Inferior parietal cortex (tissue), 1 donor: ENCODE measurements at regions not wholly inside any gene's neighbourhood (a gene's known extent, or its start where the extent isn't known, plus 50 kb on each side); places are given as distances from the start of the nearest gene placed in this dataset.

ENCODE experiments used
- DNase-seq: peaks from one replicate; pipeline ENCODE4 v3.0.0-alpha.2; 2016; ENCODE audit errors: extremely low spot score

DNA sequence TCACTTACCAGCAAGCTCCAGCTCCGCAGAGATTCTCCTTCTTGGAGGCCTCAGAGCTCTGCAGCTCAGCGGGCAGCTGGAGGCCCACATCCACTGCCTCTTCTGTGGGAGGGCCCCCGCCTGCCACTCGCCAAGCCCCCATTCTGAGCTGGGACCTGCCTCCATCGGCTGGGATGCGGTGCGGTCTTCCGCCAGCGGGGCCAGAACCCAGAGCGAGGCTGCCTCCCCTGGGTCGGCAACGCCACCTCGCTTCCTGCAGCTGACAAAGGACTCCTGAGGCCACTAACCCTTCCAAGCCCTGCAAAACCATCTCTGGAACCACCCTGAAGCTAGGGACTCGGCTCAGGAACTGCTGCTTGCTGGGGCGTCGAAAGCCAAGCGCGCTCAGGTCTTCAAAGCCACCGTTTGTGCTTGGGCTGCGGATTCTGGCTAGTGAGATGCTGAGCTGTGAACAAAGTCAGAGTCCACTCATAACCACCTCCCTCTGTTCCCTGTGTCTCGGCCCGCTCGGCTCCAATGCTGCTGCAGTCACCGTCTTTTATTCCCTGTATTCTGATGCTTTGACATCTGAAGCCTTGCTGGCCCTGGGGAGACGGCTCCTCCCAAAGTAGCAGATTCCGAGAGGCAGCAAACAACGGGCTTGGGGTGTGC, 174.3 kb downstream of the ENGASE start:
- no peak for DNase-seq

DNA sequence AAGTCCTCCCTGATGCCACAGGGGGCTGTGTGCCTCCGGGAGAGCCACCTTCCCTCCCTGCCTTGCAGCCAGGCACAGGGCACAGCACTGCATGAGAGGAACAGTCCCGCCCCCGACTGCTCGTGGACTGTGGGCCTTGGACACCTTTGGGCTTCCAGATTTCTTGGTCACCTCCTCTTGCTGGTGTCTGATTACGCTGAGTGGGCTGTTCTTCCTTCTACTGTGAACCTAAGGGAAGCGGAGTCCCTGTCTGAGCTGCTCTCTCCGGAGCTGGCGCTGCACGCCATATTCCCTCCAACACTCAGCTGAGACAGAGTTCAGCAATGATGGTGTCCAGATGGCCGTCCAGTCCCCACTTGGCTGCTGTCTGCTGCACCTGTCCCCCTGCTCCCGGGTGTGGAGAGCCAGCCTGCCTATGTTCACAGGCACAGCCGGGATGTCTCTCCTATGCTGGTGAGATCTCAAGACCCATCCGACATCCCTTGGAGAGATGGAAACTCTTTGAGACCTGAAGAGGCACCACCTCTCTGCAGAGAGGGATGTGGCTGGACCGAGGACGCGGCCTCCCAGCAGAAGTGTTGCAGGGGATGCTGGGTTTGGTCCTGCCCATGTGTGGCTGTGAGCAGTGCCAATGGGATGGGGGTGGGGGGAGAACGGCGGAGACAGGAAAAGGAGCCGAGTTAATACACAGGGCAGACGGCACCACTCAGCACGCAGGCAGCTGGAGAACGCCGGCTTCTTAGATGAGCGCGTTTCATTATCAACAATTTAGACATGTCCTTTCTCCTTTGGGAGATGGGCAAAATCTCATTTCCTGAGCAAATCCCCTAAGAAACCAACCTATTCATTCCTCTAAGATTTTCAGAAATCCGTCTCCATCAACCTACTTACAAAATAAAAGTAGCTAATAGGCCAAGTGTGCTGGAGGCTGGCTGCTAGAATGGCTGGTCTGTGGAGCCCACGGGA, 171.9 kb downstream of the ENGASE start:
- DNase-seq = no peak

DNA sequence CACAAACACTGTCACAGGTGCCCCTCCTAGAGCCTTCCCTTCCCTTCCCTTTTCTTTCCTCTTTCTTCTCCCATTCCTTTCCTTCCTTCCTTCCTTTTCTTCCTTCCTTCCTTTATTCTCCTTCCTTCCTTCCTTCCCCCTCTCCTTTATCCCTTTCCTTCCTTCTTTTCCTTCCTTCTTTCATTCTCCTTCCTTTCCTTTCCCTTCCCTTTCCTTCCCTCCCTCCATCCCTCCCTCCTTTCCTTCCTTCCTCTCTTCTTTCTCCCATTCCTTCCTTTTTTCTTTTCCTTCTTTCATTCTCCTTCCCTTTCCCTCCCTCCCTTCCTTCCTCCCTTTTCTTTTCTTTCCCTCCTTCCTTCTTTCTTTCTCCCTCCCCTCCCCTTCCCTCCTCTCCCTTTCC, 170.0 kb downstream of the ENGASE start:
- DNase-seq = no peak

DNA sequence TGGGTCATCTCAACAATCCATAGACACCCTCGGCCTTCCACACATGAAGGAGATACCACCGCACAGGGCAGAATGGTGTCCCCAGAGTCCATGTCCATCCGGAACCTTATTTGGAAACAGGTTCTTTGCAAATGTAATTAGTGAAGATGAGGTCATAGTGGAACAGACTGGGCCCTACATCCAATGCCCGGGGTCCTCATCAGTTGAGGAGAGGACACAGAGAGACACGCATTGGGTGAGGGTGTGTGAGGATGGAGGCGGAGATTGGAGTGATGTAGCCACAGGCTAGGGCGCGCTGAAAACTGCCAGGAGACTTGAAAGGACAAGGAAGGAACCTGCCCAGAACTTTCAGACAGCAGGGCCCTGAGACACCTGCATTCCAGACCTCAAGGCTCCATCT, 169.4 kb downstream of the ENGASE start:
- DNase-seq = no peak

DNA sequence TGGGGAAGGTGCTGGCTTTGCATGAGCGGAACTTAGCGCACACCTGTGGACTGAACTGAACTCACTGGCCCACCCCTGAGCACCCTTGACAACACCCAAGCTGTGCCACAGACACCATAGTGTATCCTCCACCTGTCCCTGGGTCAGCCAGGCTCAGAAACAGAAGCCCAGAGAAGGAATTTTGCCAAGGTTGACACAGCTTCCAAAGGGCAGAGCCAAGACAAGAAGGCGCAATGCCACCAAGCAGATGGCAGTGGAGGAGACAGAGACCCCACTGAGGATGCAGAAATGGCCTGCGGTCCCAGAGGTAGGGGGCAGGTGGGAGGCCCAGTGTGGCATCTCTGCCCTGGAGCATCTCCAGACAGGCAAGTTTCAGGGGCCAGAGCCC, 169.0 kb downstream of the ENGASE start:
- DNase-seq = no peak

DNA sequence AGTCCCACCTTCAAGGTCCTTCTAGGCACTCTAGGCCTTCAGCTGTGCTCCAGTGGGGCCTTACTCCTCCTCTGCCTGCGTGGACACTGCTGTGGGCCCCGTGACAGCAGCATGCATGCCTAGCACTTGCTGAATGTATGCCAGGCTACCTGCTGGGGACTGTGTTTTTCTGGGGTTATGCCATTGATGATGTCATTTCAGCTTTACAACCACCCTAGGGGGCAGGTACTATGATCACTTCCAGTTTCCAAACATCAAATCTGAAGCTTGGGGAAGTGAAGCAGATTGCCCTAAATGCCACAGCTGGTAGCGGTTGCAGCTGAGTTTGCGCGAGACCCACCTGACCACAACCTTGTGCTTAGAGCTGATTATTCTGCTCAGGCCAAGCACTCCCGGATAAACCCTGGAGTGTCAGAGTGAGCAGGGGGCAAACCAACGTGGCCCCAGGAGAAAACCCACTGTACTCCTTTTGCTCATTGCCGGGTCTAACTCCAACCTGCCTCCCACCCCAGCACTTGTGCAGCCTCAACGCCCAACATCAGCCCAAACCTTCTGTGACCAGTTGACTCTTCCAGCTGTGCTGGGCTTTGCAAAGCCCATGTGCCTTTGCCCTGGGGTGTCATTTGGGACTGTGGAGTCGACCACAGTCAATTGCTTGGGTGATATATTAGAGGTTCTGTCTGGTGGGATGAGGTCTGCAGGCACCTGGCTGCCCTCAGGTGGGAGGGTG, 168.4 kb downstream of the ENGASE start:
- no peak for DNase-seq

DNA sequence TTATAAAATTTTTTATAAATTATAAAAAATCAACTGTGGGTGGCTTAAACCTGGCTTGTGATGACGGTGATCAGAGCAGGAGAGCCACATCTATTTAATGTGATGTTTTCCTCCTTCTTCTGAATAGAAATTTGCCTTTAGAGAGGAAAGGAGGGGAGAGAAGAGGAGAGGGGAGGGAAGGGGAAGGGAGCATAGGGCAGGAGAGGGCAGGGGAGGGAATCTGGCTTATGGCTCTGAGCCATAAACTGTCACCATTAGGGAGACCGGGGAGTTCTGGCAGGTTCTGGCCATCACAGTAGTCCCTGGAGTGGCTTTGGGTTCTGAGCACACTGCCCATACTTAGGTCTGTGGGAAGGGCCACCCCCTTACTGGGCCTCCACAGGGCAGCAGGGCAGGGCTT, 167.8 kb downstream of the ENGASE start:
- no peak for DNase-seq

DNA sequence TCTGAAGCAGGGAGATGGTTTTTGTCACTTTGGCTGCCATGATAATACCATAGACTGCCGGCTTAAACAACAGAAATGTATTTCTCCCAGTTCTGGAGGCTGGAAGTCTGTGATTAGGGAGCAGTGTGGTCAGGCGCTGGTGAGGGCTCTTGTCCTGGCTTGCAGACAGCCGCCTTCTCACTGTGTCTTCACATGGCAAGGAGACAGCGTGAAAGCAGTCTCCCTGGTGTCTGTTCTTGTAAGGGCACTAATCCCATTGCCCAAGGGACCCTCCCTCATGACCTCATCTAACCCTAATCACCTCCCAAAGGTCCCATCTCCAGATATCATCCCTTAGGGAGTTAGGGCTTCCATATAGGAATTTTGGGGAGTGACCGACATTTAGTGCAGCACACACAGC, 167.0 kb downstream of the ENGASE start:
- DNase-seq = no peak

DNA sequence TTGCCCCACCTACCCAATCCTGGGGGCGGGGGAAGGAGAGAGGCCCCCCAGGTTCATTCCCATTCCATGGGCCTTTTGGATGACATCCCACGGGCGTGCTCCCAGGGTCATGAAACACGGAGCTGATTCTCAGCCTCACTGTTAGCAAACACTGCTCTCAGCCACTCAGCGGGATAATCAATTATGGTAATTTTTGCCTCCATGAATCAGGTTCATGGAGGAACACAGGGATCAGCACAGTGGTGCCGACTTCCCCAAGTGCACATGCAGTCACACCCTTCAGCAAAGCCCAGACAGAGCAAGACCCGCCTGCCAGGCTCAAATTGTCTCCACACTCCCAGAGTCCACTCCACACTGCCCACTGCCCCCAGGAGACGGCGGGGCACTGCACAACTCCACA, 164.6 kb downstream of the ENGASE start:
- DNase-seq = no peak

DNA sequence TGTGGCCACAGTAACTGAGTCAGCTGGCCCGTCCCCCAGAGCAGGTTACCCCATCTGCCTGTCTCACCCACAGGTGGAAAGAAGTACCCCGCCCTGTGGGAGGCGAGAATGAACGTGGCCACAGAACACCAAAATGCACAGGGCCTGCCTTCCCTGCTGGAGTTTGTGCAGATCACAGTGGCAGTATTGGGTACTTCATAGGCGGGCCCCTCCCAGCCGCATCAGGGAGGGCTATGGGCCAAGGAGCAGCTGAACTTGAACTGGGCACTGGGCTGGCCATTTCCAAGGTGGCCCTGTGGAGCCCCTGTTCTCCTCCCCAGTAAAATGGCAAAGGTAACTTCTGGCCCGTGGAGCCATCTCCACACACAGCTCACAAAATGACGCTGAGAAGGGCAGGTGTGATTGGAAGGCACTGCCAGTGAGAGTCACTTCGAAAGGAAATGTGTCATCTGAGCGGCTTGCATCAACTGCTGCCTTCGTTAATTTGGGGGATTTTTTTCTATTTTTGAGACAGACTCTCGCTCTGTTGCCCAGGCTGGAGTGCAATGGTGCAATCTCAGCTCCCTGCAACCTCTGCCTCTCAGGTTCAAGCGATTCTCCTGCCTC, 162.9 kb downstream of the ENGASE start:
- no peak for DNase-seq

DNA sequence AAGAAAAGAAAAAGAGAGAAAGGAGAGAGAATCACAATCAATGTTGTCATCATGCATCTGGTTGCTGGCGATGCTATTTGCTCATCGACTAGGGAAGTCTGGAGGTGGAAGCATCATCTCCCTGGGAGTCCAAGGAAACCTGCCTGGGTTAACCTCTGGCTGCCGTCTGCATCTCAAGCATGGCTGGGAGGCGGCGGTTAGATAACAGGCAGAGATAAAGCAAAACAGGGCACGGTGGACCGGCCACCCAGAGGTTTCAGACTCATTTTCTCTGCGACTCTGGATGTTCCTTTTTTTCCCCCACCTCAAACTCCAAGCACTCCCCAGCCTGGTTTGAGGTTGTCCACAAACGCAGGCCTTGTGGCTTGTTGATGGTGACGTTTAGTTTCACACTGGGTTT, 161.2 kb downstream of the ENGASE start:
- DNase-seq = no peak

DNA sequence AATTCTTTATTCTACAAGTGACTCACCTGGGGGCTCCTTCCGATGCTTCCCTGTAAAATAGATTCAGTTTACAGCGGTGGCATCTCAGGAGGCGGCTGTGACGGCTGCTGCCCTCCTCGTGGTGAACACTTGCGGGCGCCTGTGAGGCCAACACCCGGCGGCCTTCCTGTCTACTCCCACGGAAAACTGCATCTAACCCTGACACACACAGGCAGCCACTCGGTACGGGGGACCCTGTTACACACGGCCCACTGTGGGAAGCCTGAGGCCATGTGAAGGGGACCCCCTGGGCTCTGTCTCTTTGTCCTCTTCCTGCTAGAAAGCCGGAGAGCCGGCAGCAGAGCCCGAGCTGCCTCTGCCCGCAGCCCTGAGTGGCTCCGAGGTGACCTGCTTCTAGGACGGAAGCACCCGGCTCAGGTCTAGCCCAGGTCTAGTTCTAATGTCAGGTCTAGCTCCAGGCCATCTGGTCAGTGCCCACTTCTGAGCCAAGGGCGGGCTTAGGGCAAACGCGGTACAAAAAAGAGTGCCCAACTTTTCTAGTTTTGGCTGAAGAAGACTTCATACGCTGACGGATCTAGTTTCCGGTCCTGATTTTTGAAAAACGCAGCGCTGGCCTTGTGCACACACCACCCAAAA, 159.4 kb downstream of the ENGASE start:
- no peak for DNase-seq

DNA sequence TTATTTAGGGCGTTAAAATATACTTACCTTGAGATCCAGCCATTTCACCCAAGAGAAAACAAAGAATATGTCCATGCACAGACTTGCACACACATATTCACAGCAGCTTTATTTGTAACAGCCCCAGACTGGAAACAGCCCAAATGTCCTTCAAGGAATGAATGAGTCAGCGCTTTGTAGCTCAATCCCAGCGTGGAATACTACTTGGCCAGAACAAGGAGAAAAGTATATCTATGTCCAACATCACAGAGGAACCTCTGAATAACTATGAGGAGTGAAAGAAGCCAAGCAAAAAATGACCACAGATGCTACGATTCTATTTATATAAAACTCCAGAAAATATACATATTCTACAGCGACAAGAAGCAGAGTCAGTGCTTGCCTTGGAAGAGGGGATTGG, 158.3 kb downstream of the ENGASE start:
- DNase-seq = no peak

DNA sequence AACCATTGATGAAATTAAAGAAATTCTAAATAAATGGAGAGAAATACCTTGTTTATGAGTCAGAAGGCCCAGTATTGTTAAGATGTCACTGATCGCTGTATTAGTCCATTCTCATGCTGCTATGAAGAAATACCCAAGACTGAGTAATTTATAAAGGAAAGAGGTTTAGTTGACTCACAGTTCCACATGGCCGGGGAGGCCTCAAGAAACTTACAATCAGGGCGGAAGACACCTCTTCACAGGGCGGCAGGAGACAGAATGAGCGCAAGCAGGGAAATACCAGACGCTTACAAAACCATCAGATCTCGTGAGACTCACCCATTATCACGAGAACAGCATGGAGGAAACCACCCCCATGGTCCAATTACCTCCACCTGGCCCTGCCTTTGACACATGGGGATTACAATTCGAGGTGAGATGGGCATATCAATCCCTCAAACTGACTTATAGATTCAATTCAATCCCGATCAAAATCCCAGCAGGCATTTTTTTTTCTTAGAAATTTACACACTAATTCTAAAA, 157.2 kb downstream of the ENGASE start:
- DNase-seq = no peak

DNA sequence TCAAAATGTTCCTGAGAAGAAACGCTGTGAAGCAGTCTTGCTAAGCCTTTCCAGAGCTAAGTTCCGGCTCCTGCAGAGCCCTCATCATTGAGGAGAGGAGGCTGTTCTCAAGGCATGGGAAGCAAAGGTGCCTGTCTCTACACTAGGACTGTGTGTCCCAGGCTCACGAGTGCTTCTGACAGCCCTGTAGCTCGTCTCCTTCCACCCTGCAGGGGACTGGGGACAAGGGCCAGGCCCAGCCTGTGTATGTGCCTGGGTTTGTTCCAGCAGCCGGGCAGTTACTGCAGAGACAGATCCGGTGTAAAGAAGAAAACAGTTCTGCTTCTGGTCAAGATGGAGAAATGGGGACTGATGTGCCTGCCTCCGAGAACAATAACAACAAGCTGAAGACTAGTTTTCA, 156.0 kb downstream of the ENGASE start:
- no peak for DNase-seq

DNA sequence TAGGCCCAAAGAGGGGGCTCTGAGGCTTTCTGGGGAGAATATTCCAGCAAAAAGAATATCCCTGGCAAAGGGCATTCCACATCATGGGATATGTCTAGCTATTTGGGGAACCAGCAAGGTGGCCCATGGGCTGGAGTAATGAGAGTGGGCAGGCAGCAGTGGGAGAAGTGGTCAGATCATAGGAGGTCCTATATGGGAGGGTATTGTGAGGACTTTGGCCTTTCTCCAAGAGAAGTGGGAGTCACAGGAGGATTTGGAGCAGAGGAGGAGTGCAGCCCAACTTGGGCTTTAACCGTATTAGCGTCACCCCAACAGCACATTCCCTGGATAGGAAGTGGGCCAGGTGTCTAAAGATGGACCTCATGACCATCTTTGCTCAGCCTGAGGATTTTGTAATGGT, 151.4 kb downstream of the ENGASE start:
- DNase-seq = no peak

DNA sequence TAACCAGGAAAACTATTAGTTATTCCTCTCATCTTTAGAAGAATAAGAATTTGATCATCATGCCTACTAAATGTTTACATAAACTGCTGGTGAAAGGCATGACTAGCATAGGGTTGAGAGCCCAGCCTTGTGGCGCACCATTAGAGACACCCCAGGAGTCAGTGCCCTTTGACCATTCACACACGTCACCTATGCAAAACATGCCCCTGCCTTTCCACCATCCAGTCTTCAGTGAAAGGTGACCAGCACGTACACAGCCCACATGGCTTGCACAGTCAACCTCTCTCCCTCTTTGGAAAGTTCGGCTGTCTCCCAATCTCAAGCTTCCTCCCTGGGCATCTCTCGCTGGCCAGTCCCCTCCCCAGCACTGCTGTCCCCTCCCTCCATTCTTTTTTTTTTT, 150.3 kb downstream of the ENGASE start:
- no peak for DNase-seq

DNA sequence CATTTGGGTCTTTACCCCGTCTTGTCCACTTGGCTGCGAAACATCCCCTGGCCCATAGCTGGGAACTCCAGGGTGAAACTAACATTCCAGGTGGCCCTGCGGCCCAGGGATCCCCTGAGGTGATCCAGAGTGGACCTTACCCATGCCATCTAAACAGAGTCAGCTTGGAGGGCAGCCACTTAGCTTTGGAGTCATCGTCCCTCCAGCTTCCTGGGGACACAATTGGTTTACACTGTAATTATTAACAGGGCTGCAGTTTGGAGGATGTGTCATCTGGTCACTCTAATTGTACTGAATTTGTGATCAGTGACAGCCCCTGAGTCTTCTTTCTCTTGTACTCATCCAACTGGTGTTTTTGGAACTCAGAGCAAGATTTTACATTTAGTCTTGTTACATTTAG, 149.9 kb downstream of the ENGASE start:
- no peak for DNase-seq

DNA sequence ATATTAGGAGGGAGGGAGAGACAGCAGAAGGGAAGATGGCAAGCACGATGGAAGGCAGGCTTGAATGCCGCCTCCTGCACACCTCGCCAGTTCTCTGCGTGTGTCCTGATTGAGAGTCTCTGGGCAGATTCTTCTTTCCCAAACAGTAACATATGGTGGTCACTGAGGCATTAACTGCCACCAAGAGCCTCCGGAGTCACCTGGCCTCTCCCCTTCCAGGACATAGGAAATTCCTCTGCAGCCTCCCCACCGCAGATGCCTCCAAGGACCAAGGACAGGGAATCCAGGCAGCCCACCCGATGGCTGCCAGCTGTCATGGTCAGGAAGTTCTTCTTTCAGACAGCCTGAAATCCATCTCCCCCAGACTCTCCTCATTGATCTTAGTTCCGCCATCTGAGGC, 149.3 kb downstream of the ENGASE start:
- no peak for DNase-seq

DNA sequence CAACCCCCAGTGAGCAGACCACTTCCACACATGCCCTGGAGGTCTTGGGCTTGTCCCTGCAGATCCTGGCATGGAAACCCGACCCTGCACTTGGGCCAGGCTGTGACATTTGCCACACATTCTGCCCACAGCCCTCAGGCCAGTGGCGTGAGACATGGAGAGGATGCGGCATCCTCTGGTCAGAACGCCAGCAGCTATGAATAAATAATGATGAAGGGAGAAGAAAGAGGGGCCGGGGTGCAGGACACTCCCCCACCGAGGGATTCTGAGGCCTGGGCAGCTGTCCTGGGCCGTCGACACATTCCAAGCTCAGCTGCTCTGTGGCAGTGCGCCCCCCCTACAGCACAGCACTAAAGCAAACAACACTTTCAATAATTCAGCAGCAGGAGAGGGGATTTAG, 148.8 kb downstream of the ENGASE start:
- no peak for DNase-seq

DNA sequence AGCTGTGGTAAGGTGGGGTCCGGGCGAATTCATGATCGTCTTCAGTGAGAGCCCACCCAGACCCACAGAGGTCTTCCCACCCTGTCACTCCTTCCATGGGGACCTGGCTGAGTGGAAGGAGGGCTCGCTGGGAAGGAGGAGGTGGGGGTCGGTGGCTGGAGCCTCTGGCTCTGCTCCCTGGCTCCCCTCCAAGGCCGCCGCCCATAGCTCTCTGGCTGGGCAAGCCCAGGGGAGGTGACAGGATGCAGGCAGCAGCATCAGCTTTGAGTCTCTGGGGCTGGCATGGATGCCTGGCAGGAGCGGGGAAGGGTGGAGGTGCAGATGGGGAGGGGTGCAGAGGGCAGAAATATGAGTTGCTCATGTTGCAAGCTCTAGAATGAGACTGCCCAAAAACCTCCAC, 147.0 kb downstream of the ENGASE start:
- no peak for DNase-seq
